ENCODE measurements at regions not wholly inside any gene's neighbourhood (a gene's known extent, or its start where the extent isn't known, plus 50 kb on each side); places are given as distances from the start of the nearest gene placed in this dataset.

GRCh38 chr12:47441490-47441889, 264.3 kb downstream of the RPAP3 start (continued):
- TF ChIP-seq ZBTB39 (CRISPR knock-in tag; IDR thresholded peaks at IDR 0.05) = no peak
- TF ChIP-seq ZFP82 (CRISPR knock-in tag; IDR thresholded peaks at IDR 0.05; ENCODE audit: borderline replicate concordance) = no peak

GRCh38 chr12:47438175-47438574, 267.7 kb downstream of the RPAP3 start:
- Histone ChIP-seq H3K79me2 (ENCODE audit: insufficient read depth, low read length) (no peaks in the 10 kb centered on the region), H3K27me3 (ENCODE audit: control insufficient read depth in 1 of 2, insufficient read depth in 2 of 2, low read length in 2 of 2) (no peaks in the 10 kb centered on the region), H3K9me3 (ENCODE audit: low read length) (peaks cover 25% of the 10 kb centered on the region; the same call in 1 of the 2 replicates), H3K9ac (ENCODE audit: insufficient read depth, low read depth, low read length) (no peak overlapping the region), H3K4me1 (ENCODE audit: insufficient read depth, low read length) (no peaks in the 10 kb centered on the region), H4K20me1 (ENCODE audit: insufficient read depth, low read length) (no peaks in the 10 kb centered on the region), H3K4me2 (ENCODE audit: low read depth, low read length) (no peak overlapping the region), H3K27ac (ENCODE audit: extremely low read length, insufficient read depth, low read length) (no peak overlapping the region), H3K36me3 (replicated peaks in 1 of 2; ENCODE audit: control insufficient read depth in 1 of 2, insufficient read depth in 2 of 2, low read length in 2 of 2) (no peaks in the 10 kb centered on the region), H3K4me3 (replicated peaks in 1 of 3; ENCODE audit: insufficient read depth in 1 of 3, low read depth in 2 of 3, low read length in 3 of 3) (no peak overlapping the region), H2AFZ (ENCODE audit: low read length) (no peak overlapping the region)
- TF ChIP-seq MED13 (CRISPR knock-in tag; IDR thresholded peaks at IDR 0.05) = no peak
- no peak for TF ChIP-seq ZBTB33 (CRISPR knock-in tag; IDR thresholded peaks at IDR 0.05)
- TF ChIP-seq RFXAP (CRISPR knock-in tag; IDR thresholded peaks at IDR 0.05; ENCODE audit: borderline replicate concordance) = no peak
- no peak for TF ChIP-seq KLF9 (CRISPR knock-in tag; IDR thresholded peaks at IDR 0.05; ENCODE audit: low read depth)
- no peak for TF ChIP-seq ZNF160 (CRISPR knock-in tag; IDR thresholded peaks at IDR 0.05)
- TF ChIP-seq JARID2 (CRISPR knock-in tag; IDR thresholded peaks at IDR 0.05; ENCODE audit: insufficient replicate concordance) = no peak
- no peak for TF ChIP-seq SUZ12 (IDR thresholded peaks at IDR 0.05; ENCODE audit: low read depth, low read length)
- CTCF ChIA-PET (ENCODE audit: low intra/inter-chr PET ratio, low total read pairs) = no interaction called here
- no peak for DNase-seq (ENCODE audit: low spot score)
- WGBS (ENCODE audit: low lambda C conversion rate) = 0% methylated on average over 1 of the region's 1 CpG
- in situ Hi-C loops (cut with HindIII; ENCODE audit: extremely low pct_ligation_motif_present, low pct_unique_long_range_greater_than_20kb) = no loop called here
- FAIRE-seq = no peak
- intact Hi-C loops (cut with micrococcal nuclease; ENCODE audit: unreplicated experiment) = no loop called here
- BruUV-seq (replicated peaks) = no TSS peak
- no peak for ATAC-seq
- POLR2A ChIA-PET = no interaction called here

All from HepG2 (cell line).